HG03520 (cell line): ENCODE measurements at regions not wholly inside any gene's neighbourhood (a gene's known extent, or its start where the extent isn't known, plus 50 kb on each side); places are given as distances from the start of the nearest gene placed in this dataset.

ENCODE experiments used
- ATAC-seq: cut with Tn5 transposase; IDR thresholded peaks from one replicate; pipeline ENCODE4 v1.9.1; 2021; ENCODE audit warnings: mild to moderate bottlenecking, moderate library complexity; ENCODE audit not compliant: unreplicated experiment

- ATAC-seq: no peak
Measured at GRCh38 chr18:1993866-1994265, 577.4 kb downstream of the METTL4 start.

GRCh38 chr18:1994471-1994870 is 576.8 kb downstream of the METTL4 start:
- ATAC-seq: no peak

- no peak for ATAC-seq
Measured at GRCh38 chr18:1995041-1995612, 576.2 kb downstream of the METTL4 start.

- ATAC-seq: no peak
Measured at GRCh38 chr18:1998121-1998520, 573.2 kb downstream of the METTL4 start.

- no peak for ATAC-seq
Measured at GRCh38 chr18:1999387-1999786, 571.9 kb downstream of the METTL4 start.

- ATAC-seq: no peak
Measured at GRCh38 chr18:2002151-2002550, 569.2 kb downstream of the METTL4 start.

GRCh38 chr18:2002604-2003003 is 568.7 kb downstream of the METTL4 start:
- ATAC-seq: no peak

- ATAC-seq: no peak
Measured at GRCh38 chr18:2009942-2010697, 561.2 kb downstream of the METTL4 start.

GRCh38 chr18:2027016-2027415 is 544.3 kb downstream of the METTL4 start:
- no peak for ATAC-seq

- no peak for ATAC-seq
Measured at GRCh38 chr18:2027756-2028155, 543.5 kb downstream of the METTL4 start.

- ATAC-seq: no peak
Measured at GRCh38 chr18:2028986-2029385, 542.3 kb downstream of the METTL4 start.

- no peak for ATAC-seq
Measured at GRCh38 chr18:2030647-2031046, 540.7 kb downstream of the METTL4 start.

- ATAC-seq: no peak
Measured at GRCh38 chr18:2032036-2032435, 539.3 kb downstream of the METTL4 start.

GRCh38 chr18:2035056-2035455 is 536.2 kb downstream of the METTL4 start:
- ATAC-seq: no peak

GRCh38 chr18:2036086-2036485 is 535.2 kb downstream of the METTL4 start:
- ATAC-seq: no peak

GRCh38 chr18:2040279-2040678 is 531.0 kb downstream of the METTL4 start:
- no peak for ATAC-seq

GRCh38 chr18:2049986-2050385 is 521.3 kb downstream of the METTL4 start:
- no peak for ATAC-seq

GRCh38 chr18:2050702-2051201 is 520.6 kb downstream of the METTL4 start:
- no peak for ATAC-seq

- no peak for ATAC-seq
Measured at GRCh38 chr18:2053490-2054089, 517.7 kb downstream of the METTL4 start.

- ATAC-seq: no peak
Measured at GRCh38 chr18:2059336-2059735, 512.0 kb downstream of the METTL4 start.

GRCh38 chr18:2060086-2060485 is 511.2 kb downstream of the METTL4 start:
- ATAC-seq: no peak

- ATAC-seq: no peak
Measured at GRCh38 chr18:2070631-2071030, 500.7 kb downstream of the METTL4 start.
